IgD-negative memory B cell (primary cell): ENCODE measurements at regions not wholly inside any gene's neighbourhood (a gene's known extent, or its start where the extent isn't known, plus 50 kb on each side); places are given as distances from the start of the nearest gene placed in this dataset.
"Not testable (repeated sequence)": the region's sequence is repeated elsewhere in the genome, so short reads cannot be mapped to it uniquely, and the experiment has no call there.

Source experiments
- H3K27ac Mint-ChIP-seq, 3 donors: one replicate each; pipeline ENCODE4 v1.8.0; 2020 to 2022; ENCODE audit warnings: mild to moderate bottlenecking in 3 of 3, mixed read lengths in 3 of 3, moderate library complexity in 1 of 3
- H3K27me3 Mint-ChIP-seq: one replicate; pipeline ENCODE4 v1.8.0; 2021; ENCODE audit warnings: mixed read lengths
- H3K36me3 Mint-ChIP-seq: one replicate; pipeline ENCODE4 v1.8.0; 2020; ENCODE audit warnings: mild to moderate bottlenecking, mixed read lengths
- H3K4me1 Mint-ChIP-seq, 3 donors: one replicate each; pipeline ENCODE4 v1.8.0; 2020 to 2022; ENCODE audit warnings: mixed read lengths in 3 of 3, mild to moderate bottlenecking in 1 of 3
- H3K4me3 Mint-ChIP-seq, 4 donors: one replicate each; pipeline ENCODE4 v1.8.0; 2020 to 2022; ENCODE audit warnings: mild to moderate bottlenecking in 4 of 4, mixed read lengths in 4 of 4, moderate library complexity in 3 of 4
- H3K9me3 Mint-ChIP-seq, 3 donors: one replicate each; pipeline ENCODE4 v1.8.0; 2020 to 2021; ENCODE audit warnings: mixed read lengths in 3 of 3, mild to moderate bottlenecking in 1 of 3

DNA sequence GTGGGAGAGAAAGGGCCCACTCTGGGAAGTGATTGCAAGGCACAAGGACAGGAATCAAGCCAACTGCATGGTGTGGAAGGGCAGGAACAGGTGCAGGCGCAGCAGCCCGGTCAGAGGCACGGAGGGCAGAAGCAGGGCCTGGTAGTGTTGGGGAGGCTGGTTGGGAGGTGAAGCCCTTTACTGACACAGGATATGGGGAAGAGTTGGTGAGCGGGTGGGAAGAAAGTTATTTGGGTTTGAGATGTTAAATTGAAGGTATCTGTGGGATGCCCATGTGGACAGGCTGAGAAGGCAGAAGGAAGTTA lies 83.6 kb upstream of the ABHD2 start:
- Mint-ChIP-seq H3K9me3 (no peaks in the 10 kb centered on the region), H3K27ac (no peak overlapping the region), H3K4me1 (peaks cover 0 to 4% (median 2%) of the 10 kb centered on the region in 3 donors), H3K27me3 (peaks cover 9% of the 10 kb centered on the region), H3K36me3 (no peaks in the 10 kb centered on the region), H3K4me3 (no peak overlapping the region)

DNA sequence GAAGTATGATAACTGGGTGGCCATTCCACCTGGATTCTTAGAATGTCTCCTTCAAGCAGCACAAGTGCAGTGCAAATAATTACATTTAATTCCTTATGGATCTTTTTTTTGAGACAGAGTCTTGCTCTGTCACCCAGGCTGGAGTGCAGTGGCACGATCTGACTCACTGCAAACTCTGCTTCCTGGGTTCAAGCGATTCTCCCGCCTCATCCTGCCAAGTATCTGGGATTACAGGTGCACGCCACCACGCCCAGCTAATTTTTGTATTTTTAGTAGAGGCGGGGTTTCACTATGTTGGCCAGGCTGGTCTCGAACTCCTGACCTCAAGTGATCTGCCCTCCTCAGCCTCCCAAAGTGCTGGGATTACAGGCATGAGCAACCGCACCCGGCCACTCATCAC lies 80.7 kb upstream of the ABHD2 start:
- not testable (repeated sequence) for H3K27ac Mint-ChIP-seq, H3K4me1 Mint-ChIP-seq, H3K4me3 Mint-ChIP-seq, H3K36me3 Mint-ChIP-seq, H3K9me3 Mint-ChIP-seq
- peaks cover 17% of the 10 kb centered on the region for H3K27me3 Mint-ChIP-seq

DNA sequence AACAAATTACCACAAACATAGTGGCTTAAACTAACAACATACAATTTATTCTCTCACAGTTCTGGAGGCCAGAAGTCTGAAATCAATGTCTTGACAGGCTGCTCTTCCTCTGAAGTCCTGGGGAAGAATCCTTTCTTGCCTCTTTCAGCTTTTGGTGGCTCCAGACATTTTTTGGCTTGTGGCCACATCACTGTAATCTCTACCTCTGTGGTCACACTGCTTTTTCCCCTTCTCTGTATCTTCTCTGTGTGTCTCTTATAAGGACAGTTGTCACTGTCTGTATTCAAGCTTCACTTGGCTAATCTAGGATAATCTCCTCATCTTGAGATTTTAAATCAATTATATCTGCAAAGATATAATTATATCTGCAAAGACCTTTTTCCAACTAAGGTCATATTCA lies 80.3 kb upstream of the ABHD2 start:
- H3K9me3 Mint-ChIP-seq: no peaks in the 10 kb centered on the region
- no peak overlapping the region for H3K27ac Mint-ChIP-seq
- H3K27me3 Mint-ChIP-seq: peaks cover 19% of the 10 kb centered on the region
- no peaks in the 10 kb centered on the region for H3K4me1 Mint-ChIP-seq
- no peak overlapping the region for H3K4me3 Mint-ChIP-seq
- no peaks in the 10 kb centered on the region for H3K36me3 Mint-ChIP-seq

DNA sequence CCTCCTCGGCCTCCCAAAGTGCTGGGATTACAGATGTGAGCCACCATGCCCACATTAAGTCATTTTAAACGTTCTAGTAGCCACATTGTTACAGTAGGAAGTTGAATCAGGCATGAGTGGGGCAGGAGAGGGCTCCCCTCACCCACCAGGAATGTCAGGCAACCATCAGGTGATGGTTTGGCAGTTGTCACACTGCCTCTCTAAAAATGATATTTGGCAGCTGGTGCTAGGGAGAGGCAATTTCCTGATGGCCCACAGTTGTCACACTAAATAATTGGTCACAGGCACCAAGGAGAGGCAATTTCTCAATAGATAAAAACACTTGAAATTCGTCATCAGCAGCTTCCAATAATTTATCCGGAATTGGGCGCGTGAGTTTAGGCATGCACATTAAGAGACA lies 79.2 kb upstream of the ABHD2 start:
- Mint-ChIP-seq H3K27ac (no peak overlapping the region), H3K36me3 (no peaks in the 10 kb centered on the region), H3K9me3 (no peaks in the 10 kb centered on the region), H3K4me3 (no peak overlapping the region), H3K4me1 (no peaks in the 10 kb centered on the region), H3K27me3 (peaks cover 20% of the 10 kb centered on the region)

DNA sequence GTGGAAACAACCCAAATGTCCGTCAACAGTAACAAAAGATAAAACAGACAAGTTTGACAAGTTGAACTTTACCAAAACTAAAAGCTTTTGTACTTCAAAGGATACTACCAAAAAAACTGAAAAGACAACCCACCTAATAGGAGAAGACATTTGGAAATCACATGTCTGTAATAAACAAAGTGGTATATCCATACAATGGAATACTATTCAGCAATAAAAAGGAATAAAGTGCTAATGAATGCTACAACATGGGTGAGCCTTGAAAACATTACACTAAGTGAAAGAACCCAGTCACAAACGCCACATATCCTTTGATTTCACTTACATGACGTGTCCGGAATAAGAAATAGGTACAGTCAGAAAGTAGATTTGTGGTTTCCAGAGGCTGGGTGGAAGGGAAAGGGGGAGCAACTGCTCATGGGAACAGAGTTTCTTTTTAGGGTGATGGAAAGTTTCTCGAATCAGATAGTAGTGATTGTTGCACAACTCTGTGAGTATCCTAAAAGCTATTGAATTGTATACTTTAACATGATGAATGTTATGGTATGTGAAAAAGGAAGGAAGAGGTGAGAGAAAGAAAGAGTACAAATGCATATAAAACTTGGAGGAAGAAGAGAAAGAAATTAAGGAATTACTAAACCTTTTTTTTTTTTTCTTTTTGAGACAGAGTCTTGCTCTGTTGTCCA lies 72.7 kb upstream of the ABHD2 start:
- no peak overlapping the region for H3K27ac Mint-ChIP-seq
- H3K9me3 Mint-ChIP-seq: peaks cover 0 to 5% (median 3%) of the 10 kb centered on the region in 3 donors
- no peak overlapping the region for H3K4me3 Mint-ChIP-seq
- H3K4me1 Mint-ChIP-seq: peaks cover 6 to 10% (median 6%) of the 10 kb centered on the region in 3 donors
- H3K36me3 Mint-ChIP-seq: no peaks in the 10 kb centered on the region
- peaks cover 29% of the 10 kb centered on the region for H3K27me3 Mint-ChIP-seq

DNA sequence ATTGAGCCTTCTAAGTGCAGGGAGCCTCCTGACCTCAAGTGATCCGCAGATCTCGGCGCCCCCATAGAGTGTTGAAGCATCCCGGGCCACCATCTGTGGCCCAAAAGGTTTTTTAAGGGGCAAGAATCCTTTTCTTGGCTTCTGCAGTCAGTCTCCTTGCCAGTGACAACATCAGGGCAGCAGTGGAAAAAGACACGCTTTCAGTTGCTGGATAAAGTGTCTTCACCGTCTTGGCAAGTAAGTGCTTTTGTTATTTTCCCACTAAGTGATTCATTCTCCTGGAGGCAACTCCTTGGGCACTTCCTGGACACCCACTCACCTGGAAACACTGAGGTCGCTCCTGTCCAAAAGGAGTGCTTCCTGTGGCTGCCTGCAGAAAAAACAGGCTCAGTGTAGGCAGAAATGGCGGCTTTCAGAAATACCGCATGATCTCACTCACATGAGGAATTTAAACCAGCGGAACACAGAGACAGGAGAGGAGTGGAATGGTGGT lies 71.7 kb upstream of the ABHD2 start:
- H3K27ac Mint-ChIP-seq: no peak overlapping the region
- peaks cover 29% of the 10 kb centered on the region for H3K27me3 Mint-ChIP-seq
- peak overlapping the region in 1 of 4 donors; percentile 81 for H3K4me3 Mint-ChIP-seq
- H3K9me3 Mint-ChIP-seq: peaks cover 0 to 5% (median 3%) of the 10 kb centered on the region in 3 donors
- peaks cover 6 to 10% (median 6%) of the 10 kb centered on the region in 3 donors for H3K4me1 Mint-ChIP-seq
- no peaks in the 10 kb centered on the region for H3K36me3 Mint-ChIP-seq

DNA sequence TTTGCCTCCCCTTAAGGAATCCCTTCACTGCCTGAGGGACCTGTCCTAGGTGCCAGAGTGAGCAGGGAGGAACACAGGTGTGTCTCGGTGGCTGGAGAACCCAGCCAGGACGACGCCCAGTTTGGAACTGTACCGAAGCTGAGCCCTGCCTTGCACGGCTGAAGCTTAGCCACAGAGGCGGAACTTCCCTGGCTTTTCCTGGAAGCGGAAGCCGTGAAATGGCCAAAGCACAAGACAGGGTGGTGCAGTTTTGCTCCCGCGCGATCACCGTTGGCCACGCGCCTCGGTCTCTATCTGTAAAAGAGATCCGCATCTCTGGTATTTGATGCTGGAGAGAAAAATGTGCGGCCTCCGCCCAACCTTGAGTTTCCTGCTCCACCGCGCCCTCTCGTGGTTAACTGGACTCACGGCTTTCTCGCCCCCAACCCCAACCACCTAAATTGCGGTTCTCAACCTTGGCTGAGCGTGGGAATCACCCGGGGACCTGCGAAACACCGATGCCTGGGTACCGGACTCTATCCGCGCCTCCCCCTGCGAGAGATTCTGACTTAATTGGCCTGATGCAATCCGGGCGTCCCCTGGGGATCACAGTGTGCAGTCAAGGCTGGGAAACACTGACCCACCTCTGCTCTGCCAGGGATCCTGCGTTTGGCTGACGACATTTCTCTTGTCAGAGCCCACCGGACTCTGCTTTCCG lies 70.7 kb upstream of the ABHD2 start:
- Mint-ChIP-seq H3K36me3 (no peaks in the 10 kb centered on the region), H3K4me3 (peak overlapping the region in 3 of 4 donors; percentile 30 to 84 (median 39)), H3K4me1 (peaks cover 6 to 10% (median 6%) of the 10 kb centered on the region in 3 donors), H3K27me3 (peaks cover 26% of the 10 kb centered on the region), H3K9me3 (peaks cover 0 to 5% (median 3%) of the 10 kb centered on the region in 3 donors), H3K27ac (peak overlapping the region in 1 of 3 donors; percentile 23)

DNA sequence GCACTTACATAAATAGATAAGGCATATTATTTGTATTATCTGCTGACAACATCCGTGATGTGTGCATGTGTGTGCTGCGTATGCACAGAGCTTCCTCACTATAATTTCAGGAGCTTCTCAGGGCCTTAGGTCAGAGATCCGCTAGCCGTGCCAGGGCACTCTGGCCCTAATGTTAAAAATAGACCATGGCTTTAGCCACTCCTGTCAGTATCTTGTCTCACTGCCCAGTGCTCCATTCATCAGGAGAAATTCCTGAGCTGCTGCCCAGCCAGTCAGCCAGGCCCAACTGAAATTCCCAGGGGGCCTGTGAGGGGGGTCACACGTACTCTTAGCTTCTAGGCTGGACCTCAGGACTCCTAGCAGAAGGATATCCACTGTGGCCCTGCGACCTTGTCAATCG lies 70.0 kb upstream of the ABHD2 start:
- H3K4me3 Mint-ChIP-seq: no peak overlapping the region
- H3K27ac Mint-ChIP-seq: no peak overlapping the region
- H3K9me3 Mint-ChIP-seq: peaks cover 2 to 5% (median 3%) of the 10 kb centered on the region in 3 donors
- peaks cover 6 to 10% (median 6%) of the 10 kb centered on the region in 3 donors for H3K4me1 Mint-ChIP-seq
- H3K36me3 Mint-ChIP-seq: no peaks in the 10 kb centered on the region
- H3K27me3 Mint-ChIP-seq: peaks cover 25% of the 10 kb centered on the region

DNA sequence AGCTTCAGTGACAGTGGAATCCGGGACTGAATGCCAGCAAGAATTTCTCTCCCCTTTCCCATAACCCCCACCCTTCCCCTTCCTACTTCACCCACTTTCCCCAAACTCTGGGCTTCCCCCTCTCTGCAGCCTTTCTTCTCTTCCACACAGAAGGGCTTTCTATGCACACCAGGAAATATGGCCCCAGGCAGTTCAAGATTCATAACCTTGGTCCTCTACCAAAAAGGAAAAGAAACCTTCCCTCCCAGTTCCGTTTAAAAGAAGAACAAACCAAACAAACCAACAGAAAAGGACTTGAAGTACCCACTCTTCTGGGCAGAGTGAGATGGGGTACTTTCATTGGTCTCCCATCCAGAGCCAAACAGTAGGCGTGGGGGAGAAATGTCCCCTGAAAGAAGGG lies 68.8 kb upstream of the ABHD2 start:
- H3K4me1 Mint-ChIP-seq: peaks cover 6 to 10% (median 6%) of the 10 kb centered on the region in 3 donors
- no peaks in the 10 kb centered on the region for H3K36me3 Mint-ChIP-seq
- peak overlapping the region in 1 of 3 donors; percentile 43 for H3K27ac Mint-ChIP-seq
- peaks cover 24% of the 10 kb centered on the region for H3K27me3 Mint-ChIP-seq
- peaks cover 2 to 8% (median 3%) of the 10 kb centered on the region in 3 donors for H3K9me3 Mint-ChIP-seq
- no peak overlapping the region for H3K4me3 Mint-ChIP-seq

DNA sequence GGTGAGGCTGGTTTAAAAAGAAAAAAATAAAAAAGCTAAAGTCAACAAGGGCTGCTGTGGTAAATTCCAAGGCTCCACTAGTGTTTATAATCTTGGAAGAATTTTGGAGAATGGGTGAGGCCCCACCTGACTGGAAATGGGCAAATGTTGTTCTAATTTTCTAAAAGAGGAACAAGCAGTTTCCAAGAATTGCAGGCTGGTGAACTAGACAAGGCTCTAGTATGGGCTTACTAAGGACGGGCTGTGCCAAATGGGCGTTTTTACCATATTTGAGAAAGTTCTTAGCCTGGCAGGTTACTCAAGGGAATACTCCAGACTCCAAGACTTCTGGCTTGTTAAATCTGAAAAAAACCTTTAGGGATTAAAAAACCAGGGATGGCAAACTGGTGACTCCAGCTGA lies 67.0 kb upstream of the ABHD2 start:
- Mint-ChIP-seq H3K36me3 (no peaks in the 10 kb centered on the region), H3K4me1 (peaks cover 6% of the 10 kb centered on the region in 3 donors), H3K27ac (no peak overlapping the region), H3K4me3 (no peak overlapping the region), H3K9me3 (peaks cover 0 to 13% (median 8%) of the 10 kb centered on the region in 3 donors), H3K27me3 (peaks cover 15% of the 10 kb centered on the region)

DNA sequence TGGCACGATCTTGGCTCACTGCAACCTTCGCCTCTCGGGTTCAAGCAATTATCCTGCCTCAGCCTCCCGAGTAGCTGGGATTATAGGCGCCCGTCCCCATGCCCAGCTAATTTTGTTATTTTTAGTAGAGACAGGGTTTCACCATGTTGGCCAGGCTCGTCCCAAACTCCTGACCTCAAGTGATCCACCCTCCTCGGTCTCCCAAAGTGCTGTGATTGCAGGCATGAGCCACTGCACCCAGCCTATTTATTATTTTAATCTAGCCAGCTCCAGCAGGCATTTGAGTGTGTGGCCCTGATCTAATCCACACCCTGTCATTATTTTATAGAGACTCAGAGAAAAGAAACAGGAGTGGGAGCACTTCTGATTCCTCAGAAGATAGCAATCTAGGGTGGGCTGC lies 66.4 kb upstream of the ABHD2 start:
- H3K4me3 Mint-ChIP-seq, H3K4me1 Mint-ChIP-seq, H3K36me3 Mint-ChIP-seq: not testable (repeated sequence)
- Mint-ChIP-seq H3K27me3 (peaks cover 14% of the 10 kb centered on the region), H3K27ac (peak overlapping the region in 1 of 3 donors; percentile 10), H3K9me3 (peaks cover 0 to 15% (median 11%) of the 10 kb centered on the region in 3 donors)

DNA sequence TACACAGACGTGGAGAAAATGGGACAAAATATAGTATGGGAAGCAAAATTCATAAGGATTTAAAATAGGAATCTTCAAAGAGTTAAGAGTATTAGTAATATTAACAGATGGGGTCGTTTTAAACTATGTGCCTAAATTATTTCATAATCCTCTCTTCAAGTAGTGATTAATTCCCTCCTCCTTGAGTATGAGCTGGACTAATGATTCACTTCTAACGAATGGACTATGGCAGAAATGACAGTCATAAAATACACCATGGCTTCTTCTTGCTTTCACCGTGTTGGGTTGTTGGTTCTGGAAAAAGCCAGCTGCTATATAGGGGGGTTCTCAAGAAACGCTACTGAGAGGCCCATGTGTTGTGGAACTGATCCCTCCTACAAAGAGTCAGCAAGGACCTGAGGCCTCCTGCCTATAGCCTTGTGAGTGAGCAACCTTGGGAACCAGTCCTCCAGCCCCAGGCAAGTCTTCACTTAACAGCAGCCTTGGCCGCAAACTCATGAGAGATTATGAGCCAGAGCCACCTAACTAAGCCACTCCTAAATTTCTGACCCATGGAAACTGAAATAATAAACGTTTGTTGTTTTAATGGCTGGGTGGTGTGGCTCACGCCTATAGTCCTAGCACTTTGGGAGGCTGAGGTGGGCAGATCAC lies 64.8 kb upstream of the ABHD2 start:
- Mint-ChIP-seq H3K9me3 (peaks cover 0 to 15% (median 11%) of the 10 kb centered on the region in 3 donors), H3K4me1 (peaks cover 0 to 2% (median 0%) of the 10 kb centered on the region in 3 donors), H3K4me3 (no peak overlapping the region), H3K27me3 (peaks cover 5% of the 10 kb centered on the region), H3K36me3 (peaks cover 2% of the 10 kb centered on the region), H3K27ac (no peak overlapping the region)

DNA sequence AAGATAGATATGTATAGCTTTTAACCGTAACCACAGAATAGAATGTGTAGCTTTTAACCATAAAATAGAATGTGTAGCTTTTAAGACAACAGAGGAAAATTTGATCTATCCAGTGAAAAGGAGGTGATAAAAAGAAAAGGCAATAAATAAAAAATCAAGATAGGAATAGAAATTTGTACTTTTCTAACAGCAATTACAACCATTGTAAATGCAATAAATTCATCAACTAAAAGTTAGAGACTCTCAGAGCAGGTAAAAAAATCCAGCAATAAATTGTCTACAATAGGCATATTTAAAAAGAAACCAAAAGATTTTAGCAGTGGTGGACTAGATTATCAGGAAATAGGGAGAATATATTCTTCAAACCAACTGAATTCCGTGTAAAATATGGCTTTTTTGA lies 63.8 kb upstream of the ABHD2 start:
- Mint-ChIP-seq H3K36me3 (peaks cover 2% of the 10 kb centered on the region), H3K9me3 (peaks cover 0 to 15% (median 11%) of the 10 kb centered on the region in 3 donors), H3K27me3 (peaks cover 5% of the 10 kb centered on the region), H3K4me1 (peaks cover 0 to 2% (median 0%) of the 10 kb centered on the region in 3 donors), H3K4me3 (no peak overlapping the region), H3K27ac (no peak overlapping the region)

DNA sequence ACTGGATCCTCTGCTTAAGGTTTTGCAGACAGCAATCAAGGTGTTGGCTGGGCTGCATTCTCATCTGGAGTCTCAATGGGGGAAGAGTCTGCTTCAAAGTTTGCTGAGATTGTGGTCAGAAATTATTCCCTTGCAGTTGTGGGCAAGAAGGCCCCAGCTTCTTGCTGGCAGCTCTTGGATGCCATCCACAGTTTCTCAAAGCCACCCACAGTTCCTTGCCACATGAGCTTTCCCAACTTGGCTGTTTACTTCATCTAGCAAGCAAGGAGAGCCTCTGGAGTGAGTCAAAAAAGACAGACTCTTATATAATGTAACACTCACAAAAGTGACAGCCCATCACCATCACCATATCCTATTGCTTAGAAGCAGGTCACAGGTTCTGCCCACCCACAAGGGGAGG lies 62.1 kb upstream of the ABHD2 start:
- H3K36me3 Mint-ChIP-seq: peaks cover 2% of the 10 kb centered on the region
- peaks cover 3% of the 10 kb centered on the region for H3K27me3 Mint-ChIP-seq
- H3K4me3 Mint-ChIP-seq: no peak overlapping the region
- no peak overlapping the region for H3K27ac Mint-ChIP-seq
- H3K9me3 Mint-ChIP-seq: peaks cover 0 to 16% (median 15%) of the 10 kb centered on the region in 3 donors
- no peaks in the 10 kb centered on the region for H3K4me1 Mint-ChIP-seq

DNA sequence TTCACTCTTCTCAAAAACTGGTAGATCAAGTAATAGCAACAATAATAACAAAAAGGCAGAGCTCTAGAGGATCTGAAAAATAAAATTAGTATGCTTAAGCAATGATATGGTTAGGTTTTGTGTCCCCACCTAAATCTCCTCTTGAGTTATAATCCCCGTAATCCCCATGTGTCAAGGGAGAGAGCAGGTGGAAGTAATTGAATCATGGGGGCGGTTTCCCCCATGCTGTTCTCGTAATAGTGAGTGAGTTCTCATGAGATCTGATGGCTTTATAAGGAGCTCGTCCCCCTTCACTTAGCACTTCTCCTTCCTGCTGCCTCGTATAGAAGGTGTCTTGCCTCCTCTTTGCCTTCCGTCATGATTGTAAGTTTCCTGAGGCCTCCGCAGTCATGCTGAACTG lies 60.2 kb upstream of the ABHD2 start:
- H3K4me3 Mint-ChIP-seq: no peak overlapping the region
- peaks cover 0 to 16% (median 15%) of the 10 kb centered on the region in 3 donors for H3K9me3 Mint-ChIP-seq
- no peaks in the 10 kb centered on the region for H3K4me1 Mint-ChIP-seq
- H3K27ac Mint-ChIP-seq: no peak overlapping the region
- peaks cover 1% of the 10 kb centered on the region for H3K27me3 Mint-ChIP-seq
- peaks cover 2% of the 10 kb centered on the region for H3K36me3 Mint-ChIP-seq
